PFSK-1 (cell line): ENCODE measurements at regions not wholly inside any gene's neighbourhood (a gene's known extent, or its start where the extent isn't known, plus 50 kb on each side); places are given as distances from the start of the nearest gene placed in this dataset.

Experiments used
- POLR2AphosphoS5 ChIP-seq: IDR thresholded peaks from 2 replicates; pipeline ENCODE4 v1.6.1; 2012; ENCODE audit warnings: low read depth, mild to moderate bottlenecking, control low read depth, low read length, moderate library complexity
- SIN3A ChIP-seq: IDR thresholded peaks from 2 replicates; pipeline ENCODE4 v1.6.1; 2012; ENCODE audit warnings: mild to moderate bottlenecking, low read length, moderate library complexity, borderline replicate concordance; ENCODE audit not compliant: insufficient read depth
- TAF1 ChIP-seq: IDR thresholded peaks from 2 replicates; pipeline ENCODE4 v1.6.1; 2012; ENCODE audit warnings: low read length, control low read depth, borderline replicate concordance; ENCODE audit not compliant: insufficient read depth
- TF ChIP-seq, protein P1 (sequence below), 2 experiments: IDR thresholded peaks; 2 replicates each; pipeline versions ENCODE4 v1.6.1 to v1.8.0; 2011 to 2012; ENCODE audit warnings: low read depth in 2 of 2, low read length in 2 of 2, control low read depth in 1 of 2, inconsistent platforms in 1 of 2, mild to moderate bottlenecking in 1 of 2, moderate library complexity in 1 of 2; ENCODE audit not compliant: insufficient read depth in 1 of 2

DNA sequence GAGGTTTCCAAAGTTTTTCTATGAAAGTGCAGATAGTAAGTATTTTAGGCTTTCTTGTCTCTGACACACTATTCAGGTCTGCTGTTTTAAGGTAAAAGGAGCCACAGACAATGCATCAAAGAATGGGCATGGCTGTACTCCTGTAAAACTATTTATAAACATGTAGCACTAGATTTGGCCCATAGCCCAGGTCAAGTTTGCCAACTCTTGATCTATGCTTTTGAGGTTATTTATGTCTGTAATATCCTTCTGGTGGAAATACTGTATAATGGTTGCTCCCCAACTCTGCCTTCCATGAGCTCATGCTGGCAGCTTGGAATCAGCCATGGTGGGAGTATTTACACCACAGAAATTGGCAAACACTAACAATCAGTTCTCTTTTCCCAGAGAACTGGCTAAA, 244.6 kb downstream of the BUB3 start:
- TF ChIP-seq POLR2AphosphoS5, result no peak
- TF ChIP-seq TAF1, result no peak
- TF ChIP-seq SIN3A, result no peak
- TF ChIP-seq, protein P1, sequence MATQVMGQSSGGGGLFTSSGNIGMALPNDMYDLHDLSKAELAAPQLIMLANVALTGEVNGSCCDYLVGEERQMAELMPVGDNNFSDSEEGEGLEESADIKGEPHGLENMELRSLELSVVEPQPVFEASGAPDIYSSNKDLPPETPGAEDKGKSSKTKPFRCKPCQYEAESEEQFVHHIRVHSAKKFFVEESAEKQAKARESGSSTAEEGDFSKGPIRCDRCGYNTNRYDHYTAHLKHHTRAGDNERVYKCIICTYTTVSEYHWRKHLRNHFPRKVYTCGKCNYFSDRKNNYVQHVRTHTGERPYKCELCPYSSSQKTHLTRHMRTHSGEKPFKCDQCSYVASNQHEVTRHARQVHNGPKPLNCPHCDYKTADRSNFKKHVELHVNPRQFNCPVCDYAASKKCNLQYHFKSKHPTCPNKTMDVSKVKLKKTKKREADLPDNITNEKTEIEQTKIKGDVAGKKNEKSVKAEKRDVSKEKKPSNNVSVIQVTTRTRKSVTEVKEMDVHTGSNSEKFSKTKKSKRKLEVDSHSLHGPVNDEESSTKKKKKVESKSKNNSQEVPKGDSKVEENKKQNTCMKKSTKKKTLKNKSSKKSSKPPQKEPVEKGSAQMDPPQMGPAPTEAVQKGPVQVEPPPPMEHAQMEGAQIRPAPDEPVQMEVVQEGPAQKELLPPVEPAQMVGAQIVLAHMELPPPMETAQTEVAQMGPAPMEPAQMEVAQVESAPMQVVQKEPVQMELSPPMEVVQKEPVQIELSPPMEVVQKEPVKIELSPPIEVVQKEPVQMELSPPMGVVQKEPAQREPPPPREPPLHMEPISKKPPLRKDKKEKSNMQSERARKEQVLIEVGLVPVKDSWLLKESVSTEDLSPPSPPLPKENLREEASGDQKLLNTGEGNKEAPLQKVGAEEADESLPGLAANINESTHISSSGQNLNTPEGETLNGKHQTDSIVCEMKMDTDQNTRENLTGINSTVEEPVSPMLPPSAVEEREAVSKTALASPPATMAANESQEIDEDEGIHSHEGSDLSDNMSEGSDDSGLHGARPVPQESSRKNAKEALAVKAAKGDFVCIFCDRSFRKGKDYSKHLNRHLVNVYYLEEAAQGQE (IDR thresholded peaks at IDR 0.05; ENCODE audit: insufficient read depth in 1 of 2, low read depth in 2 of 2, low read length in 2 of 2), result no peak
